ENCODE measurements at regions not wholly inside any gene's neighbourhood (a gene's known extent, or its start where the extent isn't known, plus 50 kb on each side); places are given as distances from the start of the nearest gene placed in this dataset.

- TF ChIP-seq EP300 (IDR thresholded peaks at IDR 0.05) (no peak), POLR2A (IDR thresholded peaks at IDR 0.05) (no peak), CTCF (IDR thresholded peaks at IDR 0.05) (no peak)
These were observed 89.6 kb downstream of the ELAPOR2 start for GRCh38 chr7:86969865-86970264.
